Adrenal gland (tissue), 5 donors: ENCODE measurements at regions not wholly inside any gene's neighbourhood (a gene's known extent, or its start where the extent isn't known, plus 50 kb on each side); places are given as distances from the start of the nearest gene placed in this dataset.

ENCODE experiments used
- POLR2A ChIP-seq, 2 donors: fragments of 450-650 bp; IDR thresholded peaks; one replicate each; pipeline ENCODE4 v1.6.1; 2017; ENCODE audit warnings: antibody characterized with exemption in 2 of 2, mild to moderate bottlenecking in 2 of 2, moderate library complexity in 1 of 2
- TF ChIP-seq, protein P1 (sequence below), 6 experiments: fragments of 450-650 bp in 4 of 6; fragments of 200-600 bp in 2 of 6; sonication (generic) in 1 of 6; IDR thresholded peaks; 1 replicate in 5 of 6; 2 replicates in 1 of 6; pipeline versions ENCODE4 v1.5.1 to v1.8.0; 2016 to 2021; ENCODE audit warnings: antibody characterized with exemption in 6 of 6, mild to moderate bottlenecking in 2 of 6, moderate library complexity in 1 of 6
- donor health status: DM: no; HTN: no; CAD: no.

DNA sequence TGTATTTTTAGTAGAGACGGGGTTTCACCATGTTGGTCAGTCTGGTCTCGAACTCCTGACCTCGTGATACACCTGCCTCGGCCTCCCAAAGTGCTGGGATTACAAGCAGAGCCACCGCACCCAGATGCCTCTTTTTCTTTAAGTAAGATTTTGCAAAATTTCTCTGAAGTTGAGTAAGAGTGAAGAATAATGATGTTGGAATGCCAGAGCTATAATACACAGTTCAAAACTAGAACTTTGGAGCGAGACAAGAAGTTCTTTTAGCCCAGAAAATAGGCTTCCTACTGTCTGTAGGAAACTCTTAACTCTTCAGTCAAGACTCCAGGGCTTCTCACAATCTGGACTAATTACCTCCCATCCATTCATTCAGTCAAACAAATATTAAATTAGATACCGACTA, 51.4 kb downstream of the MARCHF4 start:
- TF ChIP-seq, protein P1, sequence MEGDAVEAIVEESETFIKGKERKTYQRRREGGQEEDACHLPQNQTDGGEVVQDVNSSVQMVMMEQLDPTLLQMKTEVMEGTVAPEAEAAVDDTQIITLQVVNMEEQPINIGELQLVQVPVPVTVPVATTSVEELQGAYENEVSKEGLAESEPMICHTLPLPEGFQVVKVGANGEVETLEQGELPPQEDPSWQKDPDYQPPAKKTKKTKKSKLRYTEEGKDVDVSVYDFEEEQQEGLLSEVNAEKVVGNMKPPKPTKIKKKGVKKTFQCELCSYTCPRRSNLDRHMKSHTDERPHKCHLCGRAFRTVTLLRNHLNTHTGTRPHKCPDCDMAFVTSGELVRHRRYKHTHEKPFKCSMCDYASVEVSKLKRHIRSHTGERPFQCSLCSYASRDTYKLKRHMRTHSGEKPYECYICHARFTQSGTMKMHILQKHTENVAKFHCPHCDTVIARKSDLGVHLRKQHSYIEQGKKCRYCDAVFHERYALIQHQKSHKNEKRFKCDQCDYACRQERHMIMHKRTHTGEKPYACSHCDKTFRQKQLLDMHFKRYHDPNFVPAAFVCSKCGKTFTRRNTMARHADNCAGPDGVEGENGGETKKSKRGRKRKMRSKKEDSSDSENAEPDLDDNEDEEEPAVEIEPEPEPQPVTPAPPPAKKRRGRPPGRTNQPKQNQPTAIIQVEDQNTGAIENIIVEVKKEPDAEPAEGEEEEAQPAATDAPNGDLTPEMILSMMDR (IDR thresholded peaks at IDR 0.05), result no peak
- TF ChIP-seq POLR2A (IDR thresholded peaks at IDR 0.05), result no peak
